CD4-positive, alpha-beta T cell treated with Interferon alpha-2 for 1 hour (primary cell): ENCODE measurements at regions not wholly inside any gene's neighbourhood (a gene's known extent, or its start where the extent isn't known, plus 50 kb on each side); places are given as distances from the start of the nearest gene placed in this dataset.

Source experiments
- DNase-seq, 2 donors: peaks; one replicate each; pipeline ENCODE4 v3.0.0-alpha.2; 2020 to 2022

DNA sequence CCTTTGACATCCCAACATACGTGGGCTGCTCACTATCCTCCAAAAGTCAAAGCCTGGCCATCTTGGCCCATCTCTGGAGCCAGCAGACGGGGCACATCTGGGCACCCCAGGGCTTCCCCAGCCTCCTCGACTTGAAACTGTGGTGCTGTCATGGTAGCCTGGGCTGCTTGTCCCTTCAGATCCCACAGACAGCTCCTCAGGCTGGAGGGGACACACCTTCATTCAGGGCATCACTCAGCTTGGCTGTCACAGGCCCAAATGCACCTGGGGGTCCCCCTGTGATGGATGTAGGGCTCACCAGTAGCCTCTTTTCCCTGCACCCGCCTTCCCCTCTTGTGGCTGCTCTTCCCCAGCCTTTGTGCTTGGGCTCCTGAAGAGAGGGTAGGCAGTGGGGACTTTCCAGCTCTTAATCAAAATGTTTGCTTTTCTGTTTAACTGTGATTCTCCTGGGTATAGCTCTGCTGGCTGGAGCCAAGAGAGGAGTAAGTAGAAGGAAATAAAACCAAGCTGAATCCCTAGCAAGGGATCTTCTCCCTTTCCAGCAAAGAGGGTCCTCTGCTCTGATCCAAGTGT, 92.3 kb downstream of the GYPC start:
- no peak for DNase-seq

- DNase-seq = no peak
These were observed 93.1 kb downstream of the GYPC start for GRCh38 chr2:126748929-126749518.

GRCh38 chr2:126749537-126749936, 93.6 kb downstream of the GYPC start:
- DNase-seq = peak in 1 of 2 donors; percentile 32

DNA sequence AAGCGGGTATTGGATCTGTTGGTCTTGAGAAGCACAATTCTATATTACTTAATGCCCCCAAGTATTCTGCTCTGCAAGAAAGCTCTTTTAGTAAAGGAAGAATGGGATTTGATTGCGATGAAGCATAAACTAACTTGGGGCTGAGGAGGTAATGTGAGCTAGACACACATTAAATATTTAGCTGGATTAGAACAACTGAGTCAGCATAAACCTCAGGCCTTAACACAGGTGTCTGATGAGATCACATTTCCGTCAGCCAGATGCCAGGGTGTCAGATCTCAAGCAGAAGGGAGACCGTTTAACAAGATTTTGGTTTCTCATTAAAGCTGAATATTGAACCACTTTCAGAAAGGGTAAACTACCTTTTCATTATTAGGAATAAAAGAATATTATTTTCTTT, 94.5 kb downstream of the GYPC start:
- no peak for DNase-seq

DNA sequence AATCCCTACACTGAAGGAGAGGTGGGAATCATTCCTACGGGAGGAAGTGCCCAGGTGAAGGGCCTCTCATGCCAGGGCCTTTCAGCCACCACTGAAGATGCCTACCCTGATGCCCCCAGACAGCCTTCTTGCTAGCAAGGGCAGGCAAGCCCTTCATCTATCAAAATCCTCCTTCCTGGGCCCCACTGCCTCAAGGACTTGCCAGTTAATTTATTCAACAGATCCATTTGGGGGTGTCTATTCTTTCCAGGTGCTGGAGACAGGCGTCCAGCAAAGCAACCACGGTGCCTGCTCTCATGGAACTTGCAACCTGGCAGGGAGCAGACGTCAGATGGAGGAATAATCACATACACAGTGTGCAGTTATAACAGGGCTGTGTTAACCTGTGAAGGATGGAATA, 95.5 kb downstream of the GYPC start:
- DNase-seq = no peak

DNA sequence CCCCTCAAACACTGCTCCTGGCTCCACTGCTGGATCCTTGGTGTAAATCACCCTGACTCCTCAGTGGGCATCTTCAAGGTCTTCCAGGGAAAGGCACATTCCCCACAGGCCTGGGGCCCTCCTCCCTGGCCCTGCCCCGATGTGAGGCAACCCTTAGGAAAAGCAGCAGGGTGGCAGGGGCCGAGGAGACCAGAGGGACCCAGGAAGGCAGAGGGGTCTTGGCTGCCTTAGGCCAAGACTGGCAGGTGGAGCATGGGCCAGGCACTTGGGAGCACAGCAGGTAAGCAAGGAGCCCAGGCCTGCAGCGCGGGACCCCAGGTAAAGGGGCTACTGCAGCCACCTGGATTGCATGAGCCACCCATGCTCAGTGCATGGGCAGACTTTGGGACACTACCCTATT, 96.9 kb downstream of the GYPC start:
- no peak for DNase-seq

DNA sequence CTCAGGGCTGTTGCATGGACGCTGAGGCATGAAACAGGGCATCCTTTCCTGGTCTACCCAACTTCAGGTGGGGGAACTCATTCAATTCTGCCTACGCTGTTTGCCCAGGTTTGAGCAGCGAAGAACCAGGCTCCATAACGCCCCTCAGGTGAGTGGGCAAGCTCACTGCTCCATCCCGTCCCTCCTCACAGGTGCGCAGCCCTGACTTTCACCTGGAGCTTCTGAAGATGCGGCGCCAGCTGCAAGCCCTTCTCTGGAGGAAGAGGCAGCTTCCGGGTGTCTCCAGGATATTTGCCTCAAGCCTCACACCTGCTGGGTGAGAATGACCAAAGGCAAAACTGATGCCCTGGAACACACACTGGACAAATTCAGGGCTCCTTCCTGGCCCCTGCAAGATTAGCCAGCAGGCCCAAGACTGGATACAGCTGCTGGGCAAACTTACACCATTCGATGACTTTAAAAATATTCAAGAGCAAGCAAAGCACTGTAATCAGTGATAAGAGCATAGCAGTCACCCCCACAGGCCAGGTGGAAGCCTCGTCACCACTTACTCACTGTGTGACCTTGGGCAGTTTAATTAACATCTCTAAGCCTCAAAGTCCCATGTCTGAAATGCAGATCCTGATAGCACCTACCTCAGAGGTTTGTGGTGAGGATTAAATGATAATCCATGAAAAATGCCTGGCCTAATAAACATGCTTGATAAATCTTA, 97.7 kb downstream of the GYPC start:
- DNase-seq = no peak

- DNase-seq = no peak
These were observed 98.5 kb downstream of the GYPC start for GRCh38 chr2:126754240-126755004.

- no peak for DNase-seq
These were observed 100.2 kb downstream of the GYPC start for GRCh38 chr2:126756125-126756524.

GRCh38 chr2:126761256-126761980, 105.5 kb downstream of the GYPC start:
- no peak for DNase-seq

DNA sequence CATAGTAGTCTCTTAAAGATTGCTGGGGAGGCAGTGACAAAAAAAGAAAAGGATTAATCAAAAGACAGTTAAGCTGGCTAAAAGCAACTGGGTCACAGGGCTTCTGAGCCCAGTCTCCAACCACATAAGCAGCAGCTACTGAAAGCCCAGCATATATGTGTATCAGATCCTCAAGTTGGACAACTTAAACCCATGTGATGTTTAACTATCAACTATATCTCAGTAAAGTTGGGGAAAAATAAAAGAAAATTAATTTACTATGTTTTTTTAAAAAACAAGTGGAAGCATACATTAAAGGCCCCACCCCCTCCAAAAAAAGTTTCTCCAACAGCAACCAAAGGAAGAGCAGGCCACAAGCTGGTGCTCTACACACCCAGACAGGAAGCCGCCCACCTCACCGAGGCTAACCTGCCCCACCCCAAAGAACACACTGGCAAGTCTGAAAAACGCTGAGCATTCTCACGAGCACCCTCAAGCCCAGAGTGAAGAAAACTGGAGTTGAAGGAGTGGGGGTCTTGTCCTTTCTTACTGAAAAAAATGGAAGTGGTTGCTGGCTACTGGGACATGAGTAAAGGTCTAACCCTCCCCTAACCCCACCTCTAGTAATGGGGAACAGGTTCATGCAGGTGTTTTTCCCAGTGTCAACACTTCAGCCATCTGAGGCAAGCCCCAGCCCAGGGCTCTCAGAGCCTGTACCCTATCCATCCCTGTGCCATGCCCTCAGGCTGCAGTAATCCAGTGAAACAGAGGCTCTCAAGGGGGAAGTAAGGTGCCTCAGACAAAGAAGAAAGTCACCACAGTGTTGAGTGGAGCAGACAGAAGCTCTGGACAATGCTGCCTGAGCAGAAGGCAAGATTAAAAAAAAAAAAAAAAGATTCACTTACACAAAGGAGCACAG, 106.3 kb downstream of the GYPC start:
- DNase-seq = peak; percentile 45 to 53

DNA sequence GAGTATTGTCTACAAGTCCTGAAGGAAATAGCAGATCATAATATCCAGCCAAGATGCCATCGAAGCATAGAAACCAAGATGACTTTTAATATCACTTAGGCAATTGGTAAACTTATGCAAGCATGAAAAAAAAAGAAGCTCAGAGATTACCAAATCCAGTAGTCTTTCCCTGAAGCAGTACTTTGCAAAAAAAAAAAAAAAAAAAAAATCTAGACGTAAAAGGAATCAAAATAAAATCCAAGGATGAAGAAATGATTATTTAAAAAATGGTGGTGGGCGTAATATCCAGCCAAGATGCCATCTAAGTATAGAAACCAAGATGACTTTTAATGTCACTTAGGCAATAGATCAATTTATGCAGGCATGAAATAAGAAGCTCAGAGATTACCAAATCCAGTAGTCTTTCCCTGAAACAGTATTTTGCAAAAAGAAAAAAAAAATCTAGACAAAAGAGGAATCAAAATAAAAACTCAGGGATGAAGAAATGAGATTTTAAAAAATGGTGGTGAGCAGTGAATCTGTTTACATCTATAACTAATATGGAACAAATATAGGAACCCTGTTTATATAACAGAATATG, 108.8 kb downstream of the GYPC start:
- DNase-seq = no peak

- DNase-seq = no peak
These were observed 109.4 kb downstream of the GYPC start for GRCh38 chr2:126765395-126765794.

DNA sequence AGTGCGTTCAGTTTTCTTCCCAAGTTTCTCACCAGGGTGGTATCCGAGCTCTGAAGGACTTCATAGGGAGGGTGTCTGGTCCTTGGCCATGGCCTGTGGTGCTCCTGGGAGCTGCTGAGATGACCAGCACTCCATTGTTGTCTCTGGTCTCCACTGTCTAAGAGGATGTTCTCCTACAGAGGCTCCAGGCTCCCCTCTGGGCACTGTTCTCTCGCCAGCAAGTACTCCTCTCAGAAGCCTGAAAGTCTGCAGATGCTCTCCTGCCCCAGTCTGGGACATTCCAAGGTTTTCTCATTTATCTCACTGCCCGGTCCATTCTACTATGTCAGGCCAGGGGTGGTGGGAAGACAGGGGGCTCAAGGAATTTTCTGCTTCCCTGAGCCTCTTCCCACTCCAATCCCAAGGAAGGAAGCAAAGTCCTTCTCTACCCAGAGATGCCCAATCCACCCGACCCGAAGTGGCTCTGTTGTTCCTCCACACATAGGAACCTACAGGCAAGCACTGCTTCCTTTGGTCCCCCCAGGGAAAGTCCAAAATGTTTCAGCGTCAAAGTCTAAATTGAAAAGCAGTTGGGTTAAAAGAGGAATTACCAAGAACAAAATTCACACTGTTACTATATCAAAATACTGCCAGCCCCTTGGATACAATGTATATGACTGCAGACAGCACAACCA, 110.5 kb downstream of the GYPC start:
- DNase-seq = no peak

- no peak for DNase-seq
These were observed 111.0 kb downstream of the GYPC start for GRCh38 chr2:126766969-126767296.

DNA sequence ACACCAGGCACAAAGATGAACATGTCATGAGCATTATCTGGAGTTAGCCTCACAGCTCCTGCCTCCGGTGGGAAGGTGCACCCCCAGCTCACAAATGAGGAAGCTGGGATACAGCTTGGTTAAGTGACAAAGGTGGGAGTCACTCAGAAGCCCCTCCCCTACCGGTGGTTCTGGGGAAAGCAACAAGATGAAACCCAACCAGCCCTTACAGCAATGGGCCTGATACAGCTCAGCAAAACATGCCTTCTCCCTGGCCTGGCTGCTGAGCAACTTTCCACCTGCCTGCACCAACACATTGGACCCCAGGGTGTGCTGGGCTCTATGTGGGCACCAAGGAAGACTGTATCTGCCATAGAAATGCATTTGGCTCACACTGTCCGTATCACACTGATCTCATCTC, 113.2 kb downstream of the GYPC start:
- no peak for DNase-seq

GRCh38 chr2:126770466-126770865, 114.5 kb downstream of the GYPC start:
- no peak for DNase-seq

- DNase-seq = no peak
These were observed 115.1 kb downstream of the GYPC start for GRCh38 chr2:126771094-126771493.

DNA sequence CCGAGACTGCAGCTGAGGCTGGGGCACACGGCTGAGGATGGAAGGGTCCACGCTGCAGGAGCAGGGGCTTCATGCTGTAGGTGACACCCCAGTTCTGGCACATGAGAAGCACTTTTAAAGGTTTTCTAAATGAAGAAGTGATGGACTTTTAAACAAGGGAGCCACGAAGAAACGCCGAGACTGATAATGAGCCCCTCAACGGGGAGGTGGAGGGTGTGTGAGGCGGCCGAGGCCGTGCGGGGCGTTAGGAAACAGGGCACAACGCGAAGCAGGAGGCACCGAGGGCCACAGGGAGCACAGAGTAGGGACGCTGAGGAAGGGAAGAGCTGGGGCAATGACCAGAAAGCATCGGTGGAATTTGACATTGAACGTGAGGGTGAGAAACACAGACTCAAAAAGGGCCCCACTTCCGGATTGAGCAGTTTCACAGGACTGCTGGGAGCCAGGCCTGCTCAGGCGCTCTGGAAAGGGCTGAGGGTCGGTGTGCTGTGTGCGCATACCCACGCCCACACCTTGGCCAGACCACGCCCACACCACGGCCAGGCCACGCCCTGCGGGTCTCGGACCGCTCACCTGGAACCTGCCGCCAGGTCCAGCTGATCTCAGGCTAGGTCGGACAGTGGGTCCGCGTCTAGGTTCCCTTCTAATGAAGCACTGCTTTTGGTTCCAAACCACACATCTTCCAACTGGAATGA, 115.7 kb downstream of the GYPC start:
- no peak for DNase-seq

- no peak for DNase-seq
These were observed 118.3 kb downstream of the GYPC start for GRCh38 chr2:126774290-126774689.

GRCh38 chr2:126774761-126775160, 118.8 kb downstream of the GYPC start:
- DNase-seq = no peak
